ENCODE measurements at regions not wholly inside any gene's neighbourhood (a gene's known extent, or its start where the extent isn't known, plus 50 kb on each side); places are given as distances from the start of the nearest gene placed in this dataset.

DNA sequence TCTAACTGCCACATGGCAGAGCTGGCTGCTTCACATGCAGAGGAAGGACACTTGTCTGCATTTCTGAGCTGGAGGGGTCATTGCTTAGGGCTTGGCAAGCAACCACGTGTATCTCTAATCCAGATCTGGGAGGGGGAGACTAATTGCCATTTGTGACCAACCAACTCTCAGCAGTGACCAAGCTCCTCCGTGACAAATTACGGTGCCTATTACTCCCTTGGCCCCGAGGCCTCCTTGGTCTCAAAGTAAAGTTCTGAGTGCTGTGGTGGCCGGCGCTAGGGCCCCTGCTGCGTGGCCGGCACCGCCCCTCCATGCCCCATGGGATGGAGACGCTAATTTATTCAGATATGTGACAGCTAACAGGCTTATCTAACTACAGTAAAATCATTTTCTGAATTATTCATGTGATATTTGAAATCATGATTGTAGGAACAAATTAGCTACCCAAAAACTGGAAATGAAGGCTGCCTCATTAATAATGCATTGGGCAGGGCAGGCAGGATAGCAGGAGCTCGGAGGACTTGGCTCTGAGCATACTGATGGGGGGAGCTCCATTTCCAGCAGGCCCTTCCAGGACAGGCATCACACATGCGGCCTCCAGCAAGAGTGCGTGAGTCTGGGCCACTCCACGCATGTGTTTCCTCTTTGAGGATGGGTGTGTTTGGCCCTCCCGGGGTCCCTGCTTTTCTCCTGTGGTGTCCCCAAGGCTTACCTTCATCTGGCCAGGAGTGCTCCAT is 67.7 kb downstream of the C5orf15 start:
- peak; percentile 84 for DNase-seq (ENCODE audit: low spot score)
- Histone ChIP-seq H3K4me3 (ENCODE audit: low read depth, low read length, poor library complexity, severe bottlenecking) (no peak overlapping the region), H3K27ac (ENCODE audit: low read depth, low read length, poor library complexity, severe bottlenecking) (peak overlapping the region; percentile 68), H3K36me3 (ENCODE audit: insufficient read depth, low read length, poor library complexity, severe bottlenecking) (no peaks in the 10 kb centered on the region), H3K9me3 (ENCODE audit: low read depth, low read length, poor library complexity, severe bottlenecking) (no peaks in the 10 kb centered on the region), H3K27me3 (replicated peaks; ENCODE audit: insufficient read depth, low read depth, low read length, poor library complexity) (no peaks in the 10 kb centered on the region), H3K4me1 (ENCODE audit: insufficient read depth, low read length, poor library complexity, severe bottlenecking) (peaks cover 43% of the 10 kb centered on the region)
- POLR2A ChIA-PET (ENCODE audit: low non-redundant PET) = no interaction called here
- intact Hi-C loops (cut with micrococcal nuclease; ENCODE audit: unreplicated experiment) = no loop called here
- TF ChIP-seq EZH2 (IDR thresholded peaks at IDR 0.05; ENCODE audit: borderline replicate concordance, low read depth, low read length, poor library complexity, severe bottlenecking) = no peak
- TF ChIP-seq, protein P1, sequence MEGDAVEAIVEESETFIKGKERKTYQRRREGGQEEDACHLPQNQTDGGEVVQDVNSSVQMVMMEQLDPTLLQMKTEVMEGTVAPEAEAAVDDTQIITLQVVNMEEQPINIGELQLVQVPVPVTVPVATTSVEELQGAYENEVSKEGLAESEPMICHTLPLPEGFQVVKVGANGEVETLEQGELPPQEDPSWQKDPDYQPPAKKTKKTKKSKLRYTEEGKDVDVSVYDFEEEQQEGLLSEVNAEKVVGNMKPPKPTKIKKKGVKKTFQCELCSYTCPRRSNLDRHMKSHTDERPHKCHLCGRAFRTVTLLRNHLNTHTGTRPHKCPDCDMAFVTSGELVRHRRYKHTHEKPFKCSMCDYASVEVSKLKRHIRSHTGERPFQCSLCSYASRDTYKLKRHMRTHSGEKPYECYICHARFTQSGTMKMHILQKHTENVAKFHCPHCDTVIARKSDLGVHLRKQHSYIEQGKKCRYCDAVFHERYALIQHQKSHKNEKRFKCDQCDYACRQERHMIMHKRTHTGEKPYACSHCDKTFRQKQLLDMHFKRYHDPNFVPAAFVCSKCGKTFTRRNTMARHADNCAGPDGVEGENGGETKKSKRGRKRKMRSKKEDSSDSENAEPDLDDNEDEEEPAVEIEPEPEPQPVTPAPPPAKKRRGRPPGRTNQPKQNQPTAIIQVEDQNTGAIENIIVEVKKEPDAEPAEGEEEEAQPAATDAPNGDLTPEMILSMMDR (conservative IDR thresholded peaks at IDR 0.05; ENCODE audit: low read depth, low read length) = no peak
- BruUV-seq (replicated peaks) = no TSS peak
- CTCF ChIA-PET = interaction anchor here (1.3 kb wide), 1 partner anchor 348 kb away, joined by 4 read pairs; no protein-coding TSS in a partner anchor

DNA sequence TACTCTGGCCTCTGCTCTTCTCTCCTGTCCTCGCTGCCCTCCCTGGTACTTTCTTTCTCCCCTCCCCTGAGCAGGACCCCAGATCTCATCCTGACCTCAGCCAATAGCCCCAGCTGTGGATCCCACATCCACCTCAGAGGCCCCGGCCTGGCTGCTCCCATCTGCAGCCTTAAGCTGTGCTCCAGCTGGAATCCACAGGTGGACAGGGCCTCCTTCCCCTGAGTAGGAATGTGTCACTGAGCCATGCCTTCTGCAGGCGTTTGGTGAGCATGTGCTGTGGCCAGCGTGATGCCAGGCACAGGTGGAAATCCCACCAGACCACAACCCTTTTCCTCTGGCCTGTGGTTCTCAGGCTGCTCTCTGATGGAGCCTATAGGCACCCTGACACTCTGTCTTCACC is 68.9 kb downstream of the C5orf15 start:
- intact Hi-C loops (cut with micrococcal nuclease; ENCODE audit: unreplicated experiment) = no loop called here
- CTCF ChIA-PET = interaction anchor here (0.5 kb wide), 1 partner anchor 79 kb away, joined by 8 read pairs; no protein-coding TSS in a partner anchor

DNA sequence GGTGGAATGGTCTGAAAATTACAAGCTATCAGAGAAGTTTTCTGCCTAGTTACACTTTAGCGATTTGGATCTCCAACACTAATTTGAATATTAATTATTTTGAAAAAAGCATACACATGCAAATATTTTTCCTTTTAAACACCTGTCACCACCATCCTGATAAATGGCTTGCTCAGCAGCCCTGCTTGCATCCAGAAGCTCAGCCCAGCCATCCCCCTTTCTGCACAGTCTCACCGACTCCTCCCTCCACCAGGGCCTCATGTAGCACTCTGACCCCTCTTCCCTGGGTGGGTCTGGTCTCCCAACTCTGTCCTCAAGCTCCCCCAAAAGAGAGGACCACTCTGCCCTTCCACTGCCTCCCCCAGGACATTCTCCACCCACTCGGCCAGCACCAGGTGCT is 70.0 kb downstream of the C5orf15 start:
- DNase-seq (ENCODE audit: low spot score) = no peak
- H3K27ac ChIP-seq (ENCODE audit: low read depth, low read length, poor library complexity, severe bottlenecking) = no peak overlapping the region
- intact Hi-C loops (cut with micrococcal nuclease; ENCODE audit: unreplicated experiment) = no loop called here
- H3K27me3 ChIP-seq (replicated peaks; ENCODE audit: insufficient read depth, low read depth, low read length, poor library complexity) = no peaks in the 10 kb centered on the region
- TF ChIP-seq, protein P1 (conservative IDR thresholded peaks at IDR 0.05; ENCODE audit: low read depth, low read length) = no peak
- no peak for TF ChIP-seq EZH2 (IDR thresholded peaks at IDR 0.05; ENCODE audit: borderline replicate concordance, low read depth, low read length, poor library complexity, severe bottlenecking)
- H3K9me3 ChIP-seq (ENCODE audit: low read depth, low read length, poor library complexity, severe bottlenecking) = no peaks in the 10 kb centered on the region
- H3K4me3 ChIP-seq (ENCODE audit: low read depth, low read length, poor library complexity, severe bottlenecking) = no peak overlapping the region
- ChIA-PET POLR2A (ENCODE audit: low non-redundant PET) (interaction anchor here (0.6 kb wide), 1 partner anchor 50 kb away, joined by 3 read pairs; no protein-coding TSS in a partner anchor), CTCF (no interaction called here)
- H3K4me1 ChIP-seq (ENCODE audit: insufficient read depth, low read length, poor library complexity, severe bottlenecking) = peaks cover 43% of the 10 kb centered on the region
- no TSS peak for BruUV-seq (replicated peaks)
- no peaks in the 10 kb centered on the region for H3K36me3 ChIP-seq (ENCODE audit: insufficient read depth, low read length, poor library complexity, severe bottlenecking)

More for the DNA sequence above, 68.9 kb downstream of the C5orf15 start:
- Histone ChIP-seq H3K9me3 (ENCODE audit: low read depth, low read length, poor library complexity, severe bottlenecking) (no peaks in the 10 kb centered on the region), H3K36me3 (ENCODE audit: insufficient read depth, low read length, poor library complexity, severe bottlenecking) (no peaks in the 10 kb centered on the region), H3K27me3 (replicated peaks; ENCODE audit: insufficient read depth, low read depth, low read length, poor library complexity) (no peaks in the 10 kb centered on the region), H3K4me1 (ENCODE audit: insufficient read depth, low read length, poor library complexity, severe bottlenecking) (peaks cover 43% of the 10 kb centered on the region), H3K27ac (ENCODE audit: low read depth, low read length, poor library complexity, severe bottlenecking) (no peak overlapping the region), H3K4me3 (ENCODE audit: low read depth, low read length, poor library complexity, severe bottlenecking) (no peak overlapping the region)
- no TSS peak for BruUV-seq (replicated peaks)
- TF ChIP-seq, protein P1 (conservative IDR thresholded peaks at IDR 0.05; ENCODE audit: low read depth, low read length) = no peak
- TF ChIP-seq EZH2 (IDR thresholded peaks at IDR 0.05; ENCODE audit: borderline replicate concordance, low read depth, low read length, poor library complexity, severe bottlenecking) = no peak
- POLR2A ChIA-PET (ENCODE audit: low non-redundant PET) = interaction anchor here (0.7 kb wide), 1 partner anchor 11 kb away, joined by 6 read pairs; no protein-coding TSS in a partner anchor
- DNase-seq (ENCODE audit: low spot score) = no peak
